ENCODE measurements at regions not wholly inside any gene's neighbourhood (a gene's known extent, or its start where the extent isn't known, plus 50 kb on each side); places are given as distances from the start of the nearest gene placed in this dataset.

DNA sequence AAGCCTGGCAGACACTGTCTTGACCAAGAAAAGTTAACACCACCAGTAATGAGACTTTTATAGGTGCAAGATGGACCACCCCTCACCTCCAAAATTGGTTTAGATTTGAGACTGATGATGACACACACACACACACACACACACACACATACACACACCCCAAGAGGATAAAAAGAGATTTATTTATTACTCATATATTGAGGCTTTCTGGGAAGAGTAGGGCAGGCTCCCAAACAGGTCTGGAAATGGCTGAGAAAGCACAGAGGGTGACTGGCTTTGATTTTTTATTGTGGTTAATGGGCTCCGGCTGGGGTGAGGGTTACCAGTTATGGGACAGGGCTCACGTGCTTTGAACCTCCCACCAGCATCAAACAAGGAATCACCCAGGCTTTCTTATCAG, 54.2 kb upstream of the ADAM23 start:
- no peaks in the 10 kb centered on the region for H3K36me3 Mint-ChIP-seq (ENCODE audit: low read depth)
- peaks cover 6% of the 10 kb centered on the region for H3K9me3 Mint-ChIP-seq
- no peak overlapping the region for H3K27ac Mint-ChIP-seq
- H3K4me1 Mint-ChIP-seq (ENCODE audit: low read depth) = no peaks in the 10 kb centered on the region
- CTCF ChIA-PET = no interaction called here
- no peak overlapping the region for H3K4me3 Mint-ChIP-seq
- no peak for TF ChIP-seq CTCF (IDR thresholded peaks at IDR 0.05)
- ATAC-seq = no peak
- intact Hi-C loops (cut with micrococcal nuclease) = no loop called here
- peaks cover 2% of the 10 kb centered on the region for H3K27me3 Mint-ChIP-seq
- DNase-seq = no peak
- POLR2A ChIA-PET = no interaction called here

DNA sequence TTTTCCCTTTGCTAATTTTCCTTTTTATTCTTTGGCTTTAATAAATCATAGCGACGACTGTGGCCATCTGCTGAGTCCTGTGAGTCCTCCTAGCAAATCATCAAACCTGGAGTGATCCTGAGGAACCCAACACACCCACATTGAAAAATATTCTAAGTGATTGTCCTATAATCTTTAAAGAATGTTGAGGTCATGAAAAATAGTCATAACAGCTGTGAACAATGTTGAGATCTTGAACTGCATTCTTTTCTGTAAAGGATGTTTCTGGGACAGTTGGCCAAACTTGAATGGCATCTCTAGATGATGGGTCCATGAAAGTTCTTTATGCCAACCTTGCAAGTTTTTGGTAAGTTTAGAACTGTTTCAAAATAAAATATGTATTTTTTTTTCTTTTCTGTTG, 53.2 kb upstream of the ADAM23 start:
- ATAC-seq = no peak
- peaks cover 2% of the 10 kb centered on the region for H3K27me3 Mint-ChIP-seq
- H3K4me3 Mint-ChIP-seq = no peak overlapping the region
- H3K4me1 Mint-ChIP-seq (ENCODE audit: low read depth) = no peaks in the 10 kb centered on the region
- no peak for TF ChIP-seq CTCF (IDR thresholded peaks at IDR 0.05)
- H3K36me3 Mint-ChIP-seq (ENCODE audit: low read depth) = no peaks in the 10 kb centered on the region
- POLR2A ChIA-PET = no interaction called here
- peaks cover 4% of the 10 kb centered on the region for H3K9me3 Mint-ChIP-seq
- CTCF ChIA-PET = no interaction called here
- DNase-seq = no peak
- intact Hi-C loops (cut with micrococcal nuclease) = no loop called here
- H3K27ac Mint-ChIP-seq = no peak overlapping the region

- ChIA-PET CTCF (interaction anchor here (0.8 kb wide), 1 partner anchor 12 kb away, joined by 3 read pairs; no protein-coding TSS in a partner anchor), POLR2A (no interaction called here)
- Mint-ChIP-seq H3K4me1 (ENCODE audit: low read depth) (no peaks in the 10 kb centered on the region), H3K27ac (no peak overlapping the region), H3K4me3 (no peak overlapping the region), H3K9me3 (peaks cover 4% of the 10 kb centered on the region), H3K27me3 (peaks cover 3% of the 10 kb centered on the region), H3K36me3 (ENCODE audit: low read depth) (no peaks in the 10 kb centered on the region)
- peak; percentile 42 for DNase-seq
- TF ChIP-seq CTCF (IDR thresholded peaks at IDR 0.05) = peak; percentile 53
- intact Hi-C loops (cut with micrococcal nuclease) = no loop called here
- ATAC-seq = peak; percentile 64
Measured at GRCh38 chr2:206392118-206392517, 51.2 kb upstream of the ADAM23 start.

All from activated CD8-positive, alpha-beta T cell treated with anti-CD3 and anti-CD28 coated beads for 36 hours (primary cell).